ENCODE measurements at regions not wholly inside any gene's neighbourhood (a gene's known extent, or its start where the extent isn't known, plus 50 kb on each side); places are given as distances from the start of the nearest gene placed in this dataset.

DNA sequence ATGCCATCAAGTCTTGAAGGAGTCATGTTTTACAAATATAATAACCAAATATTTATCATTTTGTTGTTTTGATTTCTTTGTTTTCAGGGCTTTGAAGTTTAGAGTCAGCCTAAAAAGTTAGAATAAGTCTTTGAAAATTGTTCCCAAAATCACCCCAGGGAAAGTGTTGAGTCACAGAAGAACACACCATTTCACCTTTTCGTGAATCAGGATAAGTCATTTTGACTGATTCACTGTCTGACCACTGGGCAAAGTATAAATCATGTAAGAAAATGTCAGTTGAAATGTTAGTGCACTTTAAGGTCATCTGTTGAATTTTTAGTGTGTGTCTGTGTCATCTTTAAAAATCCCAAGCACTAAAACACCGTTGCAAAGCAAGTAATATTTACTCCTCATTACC, 1320.1 kb downstream of the RPA4 start:
- TF ChIP-seq REST (IDR thresholded peaks at IDR 0.05; ENCODE audit: low read depth) (no peak), ZBTB7A (IDR thresholded peaks at IDR 0.05; ENCODE audit: low read depth) (no peak), NFIC (IDR thresholded peaks at IDR 0.05) (no peak), TAF1 (IDR thresholded peaks at IDR 0.05; ENCODE audit: low read depth) (no peak), EGR1 (IDR thresholded peaks at IDR 0.05) (no peak), TCF12 (IDR thresholded peaks at IDR 0.05; ENCODE audit: low read depth) (no peak), FOXM1 (IDR thresholded peaks at IDR 0.05; ENCODE audit: borderline replicate concordance, low read depth) (no peak), CEBPB (IDR thresholded peaks at IDR 0.05) (no peak)

DNA sequence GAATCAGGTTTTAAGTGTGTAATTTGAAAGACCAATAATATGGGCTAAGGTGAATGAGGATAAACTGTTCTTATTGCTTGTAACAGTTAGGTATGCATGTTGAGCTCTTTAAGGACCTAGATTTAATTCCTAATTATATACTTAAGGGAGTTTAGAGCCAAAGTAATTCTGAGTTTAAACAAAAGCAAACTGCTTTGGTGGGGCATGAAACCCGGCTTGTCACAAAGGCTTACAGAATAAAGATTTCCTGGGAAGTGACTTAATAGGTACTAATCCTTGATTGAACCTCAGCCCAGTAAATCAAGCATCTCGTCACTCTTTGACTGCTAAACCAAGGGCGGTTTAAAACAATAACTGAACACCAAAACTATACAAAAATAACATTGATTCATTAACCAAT, 1324.2 kb downstream of the RPA4 start:
- no peak for TF ChIP-seq FOXM1 (IDR thresholded peaks at IDR 0.05; ENCODE audit: borderline replicate concordance, low read depth)

DNA sequence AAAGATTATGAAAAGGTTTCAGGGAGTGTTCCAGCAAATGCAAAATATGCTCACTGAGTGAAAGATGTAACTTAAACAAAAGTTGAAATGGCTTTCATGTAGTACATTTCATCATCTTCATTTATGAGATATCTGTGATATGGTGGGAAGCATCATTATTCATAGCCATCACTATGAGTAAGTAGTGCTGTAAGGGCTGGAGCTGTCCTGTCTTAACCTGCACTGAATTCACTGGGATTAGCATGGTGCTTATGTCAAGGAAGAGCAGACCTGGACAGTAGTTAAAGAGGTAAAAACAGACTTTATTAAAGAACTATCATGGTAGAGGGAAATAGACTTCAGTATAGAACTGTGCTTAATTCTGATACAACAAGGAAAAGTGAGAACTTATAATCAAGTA, 1347.3 kb downstream of the RPA4 start:
- TF ChIP-seq TAF1 (IDR thresholded peaks at IDR 0.05; ENCODE audit: low read depth) (no peak), RAD21 (IDR thresholded peaks at IDR 0.05; ENCODE audit: low read depth) (no peak), ZBTB7A (IDR thresholded peaks at IDR 0.05; ENCODE audit: low read depth) (no peak)

DNA sequence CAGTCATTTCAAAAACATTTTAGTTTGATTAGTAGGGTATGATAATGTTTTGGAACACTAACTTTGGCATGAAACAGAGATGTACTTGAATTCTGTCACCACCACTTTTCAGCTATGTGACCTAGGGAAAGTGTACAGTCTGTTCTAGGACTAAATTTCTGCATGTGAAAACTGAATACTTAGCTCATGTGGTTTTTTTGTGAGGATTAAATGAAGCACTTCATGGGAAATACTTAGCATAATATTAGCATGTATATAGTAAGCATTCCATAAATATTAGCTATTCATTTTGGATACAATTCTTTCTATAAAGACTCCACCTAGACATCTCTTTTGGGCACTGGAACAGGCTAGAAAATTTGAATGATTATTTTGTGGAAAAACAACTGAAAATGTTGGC, 1379.4 kb downstream of the RPA4 start:
- TF ChIP-seq, protein P1, sequence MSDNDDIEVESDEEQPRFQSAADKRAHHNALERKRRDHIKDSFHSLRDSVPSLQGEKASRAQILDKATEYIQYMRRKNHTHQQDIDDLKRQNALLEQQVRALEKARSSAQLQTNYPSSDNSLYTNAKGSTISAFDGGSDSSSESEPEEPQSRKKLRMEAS (IDR thresholded peaks at IDR 0.05): no peak
- TF ChIP-seq EP300 (IDR thresholded peaks at IDR 0.05; ENCODE audit: borderline replicate concordance) (no peak), YY1 (IDR thresholded peaks at IDR 0.05; ENCODE audit: low read depth) (no peak), RAD21 (IDR thresholded peaks at IDR 0.05; ENCODE audit: low read depth) (no peak), REST (IDR thresholded peaks at IDR 0.05; ENCODE audit: low read depth) (no peak), FOXM1 (IDR thresholded peaks at IDR 0.05; ENCODE audit: borderline replicate concordance, low read depth) (no peak), TAF1 (IDR thresholded peaks at IDR 0.05; ENCODE audit: low read depth) (no peak)

GRCh38 chrX:98289726-98290125, 1406.0 kb downstream of the RPA4 start:
- no peak for TF ChIP-seq TCF12 (IDR thresholded peaks at IDR 0.05; ENCODE audit: low read depth)
- no peak for TF ChIP-seq TEAD4 (IDR thresholded peaks at IDR 0.05)
- TF ChIP-seq CREB1 (IDR thresholded peaks at IDR 0.05; ENCODE audit: low read depth): no peak
- TF ChIP-seq TAF1 (IDR thresholded peaks at IDR 0.05; ENCODE audit: low read depth): no peak
- no peak for TF ChIP-seq CEBPB (IDR thresholded peaks at IDR 0.05)
- TF ChIP-seq REST (IDR thresholded peaks at IDR 0.05; ENCODE audit: low read depth): no peak
- no peak for TF ChIP-seq RAD21 (IDR thresholded peaks at IDR 0.05; ENCODE audit: low read depth)
- TF ChIP-seq USF1 (IDR thresholded peaks at IDR 0.05): no peak
- no peak for TF ChIP-seq EGR1 (IDR thresholded peaks at IDR 0.05)
- no peak for TF ChIP-seq FOXM1 (IDR thresholded peaks at IDR 0.05; ENCODE audit: borderline replicate concordance, low read depth)
- TF ChIP-seq NFIC (IDR thresholded peaks at IDR 0.05): no peak
- TF ChIP-seq EP300 (IDR thresholded peaks at IDR 0.05; ENCODE audit: borderline replicate concordance): no peak
- no peak for TF ChIP-seq YY1 (IDR thresholded peaks at IDR 0.05; ENCODE audit: low read depth)
- no peak for TF ChIP-seq ZBTB7A (IDR thresholded peaks at IDR 0.05; ENCODE audit: low read depth)
- TF ChIP-seq, protein P1 (IDR thresholded peaks at IDR 0.05): no peak

GRCh38 chrX:98294310-98294709, 1410.6 kb downstream of the RPA4 start:
- TF ChIP-seq ZBTB7A (IDR thresholded peaks at IDR 0.05; ENCODE audit: low read depth) (no peak), CEBPB (IDR thresholded peaks at IDR 0.05) (no peak), REST (IDR thresholded peaks at IDR 0.05; ENCODE audit: low read depth) (no peak), FOXM1 (IDR thresholded peaks at IDR 0.05; ENCODE audit: borderline replicate concordance, low read depth) (no peak), USF1 (IDR thresholded peaks at IDR 0.05) (no peak), TCF12 (IDR thresholded peaks at IDR 0.05; ENCODE audit: low read depth) (no peak), CREB1 (IDR thresholded peaks at IDR 0.05; ENCODE audit: low read depth) (no peak), NFIC (IDR thresholded peaks at IDR 0.05) (no peak), TAF1 (IDR thresholded peaks at IDR 0.05; ENCODE audit: low read depth) (no peak), EGR1 (IDR thresholded peaks at IDR 0.05) (no peak), RAD21 (IDR thresholded peaks at IDR 0.05; ENCODE audit: low read depth) (no peak), YY1 (IDR thresholded peaks at IDR 0.05; ENCODE audit: low read depth) (no peak), TEAD4 (IDR thresholded peaks at IDR 0.05) (no peak), EP300 (IDR thresholded peaks at IDR 0.05; ENCODE audit: borderline replicate concordance) (no peak)
- TF ChIP-seq, protein P1 (IDR thresholded peaks at IDR 0.05): no peak

Data from Ishikawa (cell line).